Activated naive CD4-positive, alpha-beta T cell treated with anti-CD3 and anti-CD28 coated beads, Interleukin-2, amount 50 U/mL, for 72 hours (primary cell): ENCODE measurements at regions not wholly inside any gene's neighbourhood (a gene's known extent, or its start where the extent isn't known, plus 50 kb on each side); places are given as distances from the start of the nearest gene placed in this dataset.

Source experiments
- ATAC-seq, 2 donors: fragments of 150-1000 bp; cut with Tn5 transposase; 2 replicates each; pipeline ENCODE4 v1.10.0; 2021; ENCODE audit warnings: mild to moderate bottlenecking in 2 of 2, moderate library complexity in 2 of 2
- DNase-seq, 2 donors: peaks; one replicate each; pipeline ENCODE4 v3.0.0; 2021 to 2022; ENCODE audit warnings: low spot score in 2 of 2
- H3K27ac Mint-ChIP-seq, 2 donors: one replicate each; pipeline ENCODE4 v1.8.0; 2022; ENCODE audit warnings: mild to moderate bottlenecking in 2 of 2, mixed read lengths in 2 of 2
- H3K36me3 Mint-ChIP-seq, 2 donors: one replicate each; pipeline ENCODE4 v1.8.0; 2022; ENCODE audit warnings: mixed read lengths in 2 of 2
- H3K9me3 Mint-ChIP-seq, 2 donors: one replicate each; pipeline ENCODE4 v1.8.0; 2022; ENCODE audit warnings: mixed read lengths in 2 of 2

- ATAC-seq, result no peak
- no peak overlapping the region for H3K27ac Mint-ChIP-seq
- no peak for DNase-seq
- peaks cover 0 to 9% of the 10 kb centered on the region in 2 donors for H3K9me3 Mint-ChIP-seq
- no peaks in the 10 kb centered on the region for H3K36me3 Mint-ChIP-seq
Observed at GRCh38 chr5:54774281-54775170, 210.9 kb downstream of the ESM1 start.

DNA sequence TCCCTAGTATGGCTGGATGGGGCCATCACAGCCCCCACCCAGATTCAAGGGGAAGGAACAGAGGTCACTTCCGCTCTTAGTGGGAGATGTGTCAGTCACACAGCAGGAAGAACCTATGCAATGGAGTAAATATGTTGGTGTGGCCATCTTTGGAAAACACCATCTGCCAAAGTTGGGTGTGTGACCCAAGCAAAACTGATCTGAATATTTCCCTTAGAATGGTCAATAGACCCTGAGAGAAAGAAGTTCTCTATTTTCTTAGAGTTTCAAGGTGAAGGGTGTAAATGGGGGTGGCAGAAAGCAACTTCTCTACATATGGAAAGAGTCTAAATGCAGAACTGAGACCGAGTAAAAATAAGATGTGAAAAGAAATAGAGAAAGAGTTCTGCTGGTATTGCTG, 212.7 kb downstream of the ESM1 start:
- Mint-ChIP-seq H3K9me3 (peaks cover 0 to 14% of the 10 kb centered on the region in 2 donors), H3K36me3 (no peaks in the 10 kb centered on the region), H3K27ac (peak overlapping the region in 1 of 2 donors; percentile 72)
- DNase-seq (no peak), ATAC-seq (no peak)

GRCh38 chr5:54772231-54772630, 213.2 kb downstream of the ESM1 start:
- Mint-ChIP-seq H3K36me3 (no peaks in the 10 kb centered on the region), H3K27ac (no peak overlapping the region), H3K9me3 (peaks cover 0 to 14% of the 10 kb centered on the region in 2 donors)
- ATAC-seq (no peak), DNase-seq (no peak)

GRCh38 chr5:54769746-54770145, 215.6 kb downstream of the ESM1 start:
- peaks cover 0 to 14% of the 10 kb centered on the region in 2 donors for H3K9me3 Mint-ChIP-seq
- DNase-seq (no peak), ATAC-seq (no peak)
- H3K36me3 Mint-ChIP-seq, result no peaks in the 10 kb centered on the region
- H3K27ac Mint-ChIP-seq, result no peak overlapping the region

GRCh38 chr5:54769072-54769471, 216.3 kb downstream of the ESM1 start:
- H3K9me3 Mint-ChIP-seq, result peaks cover 0 to 14% of the 10 kb centered on the region in 2 donors
- DNase-seq (no peak), ATAC-seq (no peak)
- no peak overlapping the region for H3K27ac Mint-ChIP-seq
- H3K36me3 Mint-ChIP-seq, result no peaks in the 10 kb centered on the region

DNA sequence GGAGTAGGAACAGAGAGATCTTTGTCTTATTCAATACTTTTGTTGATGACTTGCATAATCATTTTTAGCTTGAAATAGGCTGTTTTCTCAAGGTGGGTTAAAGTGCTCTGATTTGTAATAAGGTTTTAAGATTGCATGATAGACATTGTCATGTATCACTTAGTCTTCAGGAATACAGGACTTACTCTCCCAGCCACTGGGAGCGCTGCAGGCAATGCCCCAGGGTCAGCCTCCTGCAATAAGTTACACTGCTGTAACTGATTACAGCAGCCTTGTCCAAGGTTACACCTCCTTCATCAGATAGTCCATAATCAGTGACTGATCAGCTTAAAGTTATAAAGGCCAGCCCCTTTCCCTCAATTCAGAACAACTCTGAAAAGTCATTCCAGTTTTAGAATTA, 218.6 kb downstream of the ESM1 start:
- Mint-ChIP-seq H3K27ac (no peak overlapping the region), H3K9me3 (peaks cover 0 to 10% of the 10 kb centered on the region in 2 donors), H3K36me3 (no peaks in the 10 kb centered on the region)
- DNase-seq, result no peak
- no peak for ATAC-seq

DNA sequence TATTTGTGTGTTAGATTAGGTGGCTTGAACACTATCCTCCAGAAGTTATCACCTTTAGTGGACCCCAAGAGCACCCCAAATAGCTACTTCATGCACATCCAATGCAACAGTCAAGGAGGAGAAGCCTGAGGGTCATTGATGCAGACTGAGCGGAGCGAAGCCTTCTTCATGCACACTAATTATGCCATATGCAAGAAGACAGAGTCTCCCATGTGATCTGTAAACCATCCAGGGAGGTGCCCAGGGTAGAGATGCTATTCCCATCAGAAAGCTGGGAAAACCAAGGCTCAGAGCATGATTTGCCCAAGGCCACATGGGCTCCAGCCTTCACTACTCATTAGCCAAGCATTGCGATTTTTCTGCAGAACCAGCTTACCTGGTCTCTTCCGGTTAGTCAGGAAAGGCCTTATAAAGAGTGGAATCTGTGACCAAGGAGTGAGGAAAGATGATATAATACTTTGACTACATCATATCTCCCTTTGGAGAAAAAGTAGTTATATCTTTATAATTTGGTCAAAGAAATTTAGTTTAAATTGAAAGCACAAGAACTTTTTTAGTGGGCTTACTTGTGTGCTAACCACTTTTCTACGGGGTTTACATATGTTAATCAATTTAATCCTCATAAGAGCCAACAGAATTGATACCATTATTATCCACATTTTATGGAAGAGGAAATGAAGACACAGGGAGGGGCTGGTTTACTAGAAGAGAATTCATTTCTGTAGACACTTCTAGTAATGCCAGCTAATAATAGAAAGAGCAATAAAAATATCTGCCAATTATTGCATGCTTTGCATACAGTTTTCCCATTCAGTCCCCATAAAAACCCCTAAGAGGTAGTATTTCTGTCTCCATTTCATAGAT, 220.0 kb downstream of the ESM1 start:
- DNase-seq, result no peak
- no peak for ATAC-seq
- H3K9me3 Mint-ChIP-seq, result peaks cover 0 to 10% of the 10 kb centered on the region in 2 donors
- H3K36me3 Mint-ChIP-seq, result no peaks in the 10 kb centered on the region
- H3K27ac Mint-ChIP-seq, result no peak overlapping the region

DNA sequence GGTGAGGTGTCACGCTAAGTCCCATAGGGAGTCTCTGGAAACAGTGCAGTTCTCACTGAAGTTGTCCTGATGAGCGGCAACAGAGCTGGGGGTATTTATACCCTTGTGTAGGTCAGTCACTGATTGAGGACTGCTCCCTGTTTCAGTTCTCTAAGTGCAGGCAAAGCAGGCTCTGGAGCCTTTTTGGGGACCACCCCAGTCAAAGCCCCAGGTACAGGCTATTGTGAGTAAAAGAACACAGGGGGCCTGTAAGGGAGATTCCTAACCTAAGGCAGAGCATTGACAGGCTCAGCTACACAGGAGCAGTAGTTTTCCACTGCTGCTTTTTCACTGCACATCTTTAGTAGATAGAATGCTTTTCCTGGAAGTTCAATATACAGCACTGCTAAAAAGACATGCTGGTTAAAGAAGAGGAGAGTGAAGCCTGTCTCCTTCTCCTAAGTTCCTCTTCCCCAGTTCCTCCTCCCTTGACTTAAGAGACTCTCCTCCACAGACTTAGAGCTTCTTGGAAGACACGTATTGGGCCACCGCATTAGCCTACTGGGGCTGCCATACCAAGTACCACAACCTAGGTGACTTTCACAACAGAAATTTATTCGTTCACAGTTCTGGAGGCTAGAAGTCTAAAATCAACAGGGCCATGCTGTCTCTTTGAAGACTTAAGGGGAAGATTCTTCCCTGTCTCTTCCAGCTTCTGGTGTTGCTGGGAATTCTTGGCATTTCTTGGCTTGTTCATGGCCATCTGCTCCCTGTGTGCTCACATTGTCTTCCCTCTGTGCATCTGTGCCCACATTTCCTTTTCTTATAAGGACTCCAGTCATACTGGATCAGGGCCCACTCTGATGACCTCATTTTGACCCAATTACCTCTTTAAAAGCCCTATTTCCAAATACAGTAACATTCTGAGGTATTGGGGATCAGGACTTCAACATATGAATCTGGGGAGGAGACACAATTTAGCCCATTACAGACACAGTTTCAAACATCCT, 221.0 kb downstream of the ESM1 start:
- Mint-ChIP-seq H3K9me3 (peaks cover 0 to 5% of the 10 kb centered on the region in 2 donors), H3K36me3 (no peaks in the 10 kb centered on the region), H3K27ac (no peak overlapping the region)
- ATAC-seq (no peak), DNase-seq (no peak)

- DNase-seq (no peak), ATAC-seq (no peak)
- Mint-ChIP-seq H3K9me3 (peaks cover 0 to 2% of the 10 kb centered on the region in 2 donors), H3K27ac (no peak overlapping the region), H3K36me3 (peaks cover 0 to 2% of the 10 kb centered on the region in 2 donors)
Observed at GRCh38 chr5:54761213-54761701, 224.1 kb downstream of the ESM1 start.

DNA sequence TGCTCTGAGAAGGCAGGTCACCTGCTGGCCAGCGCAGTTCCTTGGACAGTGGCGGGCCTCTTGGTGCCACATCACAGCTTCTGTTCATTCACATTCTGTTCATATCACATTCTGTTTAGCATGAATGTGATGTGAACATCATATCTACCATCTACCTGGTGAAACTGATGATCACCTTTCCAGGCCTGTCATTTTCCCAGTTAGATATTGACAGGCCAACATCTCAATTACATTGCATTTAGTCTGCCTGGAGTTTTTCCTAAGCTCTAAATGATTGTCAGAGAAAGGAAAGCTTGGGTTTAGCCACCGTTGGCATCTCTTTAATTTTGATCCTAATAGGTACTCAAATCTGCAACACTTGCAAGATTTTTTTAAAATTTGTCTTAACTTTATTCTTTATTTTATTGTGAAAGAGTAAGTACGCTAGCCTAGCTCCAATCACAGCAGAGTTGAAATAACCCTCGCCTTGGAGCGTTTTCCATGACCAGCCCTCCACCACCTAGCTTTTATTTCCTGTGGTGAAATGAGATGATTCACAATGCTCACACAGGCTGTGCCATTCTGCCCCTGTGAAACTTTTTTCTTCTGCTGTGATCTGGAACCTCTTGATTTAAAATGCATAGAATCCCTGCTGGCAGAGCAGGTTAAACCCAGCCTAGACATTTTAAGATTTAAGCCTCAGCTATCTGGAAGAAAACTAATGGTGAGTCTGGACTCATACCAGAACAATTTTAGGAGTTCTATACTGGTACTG, 225.0 kb downstream of the ESM1 start:
- Mint-ChIP-seq H3K27ac (no peak overlapping the region), H3K9me3 (peaks cover 0 to 11% of the 10 kb centered on the region in 2 donors), H3K36me3 (peaks cover 0 to 11% of the 10 kb centered on the region in 2 donors)
- no peak for DNase-seq
- no peak for ATAC-seq

- Mint-ChIP-seq H3K27ac (no peak overlapping the region), H3K9me3 (peaks cover 0 to 11% of the 10 kb centered on the region in 2 donors), H3K36me3 (peaks cover 0 to 11% of the 10 kb centered on the region in 2 donors)
- DNase-seq (no peak), ATAC-seq (no peak)
Observed at GRCh38 chr5:54758038-54758437, 227.4 kb downstream of the ESM1 start.

DNA sequence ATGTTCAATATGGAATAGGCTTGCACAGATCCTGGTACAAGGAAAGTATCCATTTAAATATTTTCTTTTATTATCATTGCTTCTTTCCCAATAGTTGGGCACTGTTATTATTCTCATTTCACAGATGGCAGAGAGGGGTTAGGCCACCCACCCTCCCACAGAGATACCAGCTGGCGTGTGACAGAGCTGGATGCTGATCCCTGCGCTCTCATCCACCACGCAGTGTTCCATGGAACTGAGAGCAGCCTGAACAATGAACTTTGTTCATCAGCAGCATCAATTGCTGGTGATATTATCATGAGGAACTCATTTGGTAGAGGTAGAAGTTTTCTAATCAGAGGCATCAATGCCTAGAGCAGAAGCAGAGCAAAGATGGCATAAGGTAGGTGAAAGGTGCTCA, 227.9 kb downstream of the ESM1 start:
- DNase-seq, result no peak

DNA sequence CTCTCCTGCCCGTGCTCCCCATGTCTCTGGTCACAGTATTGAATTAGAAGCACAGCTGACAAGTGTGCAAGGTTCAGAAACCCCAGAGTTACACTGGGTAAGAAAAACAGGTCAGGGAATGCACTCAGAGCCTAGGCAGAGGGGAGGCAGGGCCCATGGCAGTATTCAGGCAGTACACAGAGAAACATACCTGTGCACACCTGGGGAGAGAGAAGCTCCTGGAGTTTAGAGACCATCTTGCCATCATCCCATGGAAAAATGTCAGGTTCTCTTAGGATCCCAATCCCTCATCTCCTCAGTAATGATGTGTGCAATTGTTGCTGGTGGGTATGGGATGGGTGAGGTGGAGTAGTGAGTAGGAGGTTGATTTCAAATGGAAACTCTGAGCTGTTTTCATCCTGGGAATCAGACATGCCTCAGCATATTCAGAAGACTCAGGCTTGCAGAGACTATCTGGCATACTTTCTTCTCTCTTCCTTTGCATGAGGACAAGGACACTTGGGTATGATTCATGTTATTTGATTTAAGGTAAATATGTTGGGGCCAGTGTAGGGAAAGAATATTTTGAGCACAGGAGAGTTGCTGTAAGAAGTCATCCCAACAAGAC, 228.5 kb downstream of the ESM1 start:
- DNase-seq (no peak), ATAC-seq (peak in 1 of 2 donors; percentile 24)
- H3K27ac Mint-ChIP-seq, result peak overlapping the region in 1 of 2 donors; percentile 22
- H3K36me3 Mint-ChIP-seq, result peaks cover 0 to 11% of the 10 kb centered on the region in 2 donors
- peaks cover 0 to 11% of the 10 kb centered on the region in 2 donors for H3K9me3 Mint-ChIP-seq

More for the DNA sequence above, 227.9 kb downstream of the ESM1 start:
- ATAC-seq, result no peak
- Mint-ChIP-seq H3K36me3 (peaks cover 0 to 11% of the 10 kb centered on the region in 2 donors), H3K27ac (peak overlapping the region in 1 of 2 donors; percentile 22), H3K9me3 (peaks cover 0 to 11% of the 10 kb centered on the region in 2 donors)

DNA sequence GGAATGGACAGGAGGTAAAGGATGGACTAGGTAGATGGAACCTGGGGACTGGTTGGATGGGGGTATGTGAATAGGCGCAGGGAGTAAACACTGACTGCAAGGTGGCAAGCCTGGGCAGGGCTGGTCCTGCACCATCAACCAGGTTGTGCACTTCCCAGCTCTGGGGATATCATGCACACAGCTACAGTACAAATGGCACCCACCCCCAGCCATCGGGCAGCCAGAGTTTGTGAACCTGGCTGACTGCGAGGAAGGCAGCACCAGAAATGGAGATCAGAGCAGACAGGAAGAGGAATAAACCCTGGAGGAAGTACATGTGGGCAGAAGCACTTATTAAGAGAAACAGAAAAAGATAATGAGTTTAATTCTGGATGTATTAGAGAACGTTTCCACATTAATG, 229.1 kb downstream of the ESM1 start:
- DNase-seq (no peak), ATAC-seq (no peak)
- peaks cover 0 to 11% of the 10 kb centered on the region in 2 donors for H3K9me3 Mint-ChIP-seq
- peaks cover 0 to 11% of the 10 kb centered on the region in 2 donors for H3K36me3 Mint-ChIP-seq
- peak overlapping the region in 1 of 2 donors; percentile 73 for H3K27ac Mint-ChIP-seq

- ATAC-seq (no peak), DNase-seq (no peak)
- Mint-ChIP-seq H3K9me3 (peaks cover 0 to 11% of the 10 kb centered on the region in 2 donors), H3K36me3 (peaks cover 0 to 11% of the 10 kb centered on the region in 2 donors), H3K27ac (no peak overlapping the region)
Observed at GRCh38 chr5:54754878-54755277, 230.5 kb downstream of the ESM1 start.
